A549 (cell line): ENCODE measurements at regions not wholly inside any gene's neighbourhood (a gene's known extent, or its start where the extent isn't known, plus 50 kb on each side); places are given as distances from the start of the nearest gene placed in this dataset.

ENCODE experiments used
- ATAC-seq, 2 experiments: fragments of 200-7000 bp in 1 of 2; fragments of >200 bp in 1 of 2; cut with Nextera tagmentation in 1 of 2; cut with Tn5 transposase in 1 of 2; 3 replicates each; pipeline versions ENCODE4 v1.8.0 to v1.9.1; 2018 to 2020; ENCODE audit warnings: mild to moderate bottlenecking in 1 of 2, moderate library complexity in 1 of 2
- CTCF ChIA-PET: fragments of 300-600 bp; sonication (Branson Sonifier 250); formaldehyde crosslinking; extraction: SDS; loops from one replicate; lab custom pipeline; 2021; ENCODE audit warnings: antibody characterized with exemption, inconsistent platforms; lab: Yijun Ruan, JAX
- POLR2A ChIA-PET: fragments of 350-600 bp; formaldehyde crosslinking; extraction: SDS; loops from one replicate; lab custom pipeline; 2021; ENCODE audit warnings: antibody characterized with exemption, inconsistent platforms; lab: Yijun Ruan, JAX
- DNase-seq, 2 experiments: peaks; one replicate each; pipeline versions ENCODE4 v3.0.0 to v3.0.0-alpha.2; 2011 to 2016; ENCODE audit warnings: low read depth in 1 of 2, low spot score in 1 of 2
- FAIRE-seq: peaks from 2 replicates; lab custom pipeline; 2011; peaks lifted over from hg19 to GRCh38; lab: Jason Lieb, UNC
- H3K27ac ChIP-seq, 2 experiments: fragments of >200 bp; sonication (Bioruptor Twin); formaldehyde crosslinking; 3 replicates each; pipeline ENCODE4 v1.5.1; 2016 to 2017
- H3K4me1 ChIP-seq: fragments of >200 bp; sonication (Bioruptor Twin); formaldehyde crosslinking; 3 replicates; pipeline ENCODE4 v1.6.1; 2016
- H3K4me2 ChIP-seq: fragments of >200 bp; sonication (Bioruptor Twin); formaldehyde crosslinking; 3 replicates; pipeline ENCODE4 v1.6.1; 2016
- H3K4me3 ChIP-seq: fragments of >200 bp; sonication (Bioruptor Twin); formaldehyde crosslinking; 3 replicates; pipeline ENCODE4 v1.5.1; 2016
- H3K9me3 ChIP-seq: fragments of >200 bp; sonication (Bioruptor Twin); formaldehyde crosslinking; 3 replicates; pipeline ENCODE4 v1.6.1; 2016
- EHF ChIP-seq: fragments of 250-450 bp; sonication (Bioruptor Pico); IDR thresholded peaks from 2 replicates; pipeline ENCODE4 v1.5.0; 2020; ENCODE audit warnings: mild to moderate bottlenecking
- EHMT2 ChIP-seq: fragments of 200-600 bp; sonication (generic); IDR thresholded peaks from 2 replicates; pipeline ENCODE4 v1.6.1; 2016; ENCODE audit warnings: antibody characterized with exemption, low read depth, mild to moderate bottlenecking, moderate library complexity
- EP300 ChIP-seq, 2 experiments: fragments of >200 bp; sonication (Bioruptor Twin); formaldehyde crosslinking; IDR thresholded peaks; 2 replicates in 1 of 2; 3 replicates in 1 of 2; pipeline ENCODE4 v1.6.1; 2016 to 2017
- ESRRA ChIP-seq: fragments of 150-350 bp; IDR thresholded peaks from 2 replicates; pipeline ENCODE4 v1.6.1; 2014; ENCODE audit warnings: mild to moderate bottlenecking, low read length, borderline replicate concordance
- FOXS1 ChIP-seq: fragments of 250-450 bp; sonication (Bioruptor Pico); IDR thresholded peaks from 2 replicates; pipeline ENCODE4 v1.5.0; 2020; ENCODE audit warnings: mild to moderate bottlenecking, moderate library complexity
- HDAC2 ChIP-seq: fragments of 200-600 bp; sonication (generic); IDR thresholded peaks from 2 replicates; pipeline ENCODE4 v1.6.1; 2016
- HEYL ChIP-seq: fragments of 250-450 bp; sonication (Bioruptor Pico); IDR thresholded peaks from 2 replicates; pipeline ENCODE4 v1.8.0; 2021; ENCODE audit warnings: mild to moderate bottlenecking, moderate library complexity
- HOXB13 ChIP-seq: fragments of 250-450 bp; sonication (Bioruptor Pico); IDR thresholded peaks from 2 replicates; pipeline ENCODE4 v1.5.0; 2020; ENCODE audit warnings: low read depth, mild to moderate bottlenecking, moderate library complexity
- MYC ChIP-seq: IDR thresholded peaks from 2 replicates; pipeline ENCODE4 v1.6.1; 2012; ENCODE audit warnings: mild to moderate bottlenecking, inconsistent platforms, low read length, improper control_type of control experiment, borderline replicate concordance
- NFE2L2 ChIP-seq: fragments of 150-350 bp; conservative IDR thresholded peaks from 2 replicates; pipeline ENCODE4 v1.6.1; 2014; ENCODE audit warnings: low read length
- NR3C1 ChIP-seq: fragments of >200 bp; sonication (Bioruptor Twin); formaldehyde crosslinking; IDR thresholded peaks from 3 replicates; pipeline ENCODE4 v1.6.1; 2017
- PHF8 ChIP-seq: fragments of 200-600 bp; sonication (generic); IDR thresholded peaks from 2 replicates; pipeline ENCODE4 v1.6.1; 2016; ENCODE audit warnings: low read depth, mild to moderate bottlenecking, antibody characterized with exemption, moderate library complexity, borderline replicate concordance
- POLR2A ChIP-seq: IDR thresholded peaks from 2 replicates; pipeline ENCODE4 v1.6.1; 2012; ENCODE audit warnings: mild to moderate bottlenecking, low read length
- ZNF302 ChIP-seq: fragments of 250-450 bp; sonication (Bioruptor Pico); IDR thresholded peaks from 2 replicates; pipeline ENCODE4 v1.9.0; 2021; ENCODE audit warnings: inconsistent platforms, mild to moderate bottlenecking, moderate library complexity
- WGBS: methylation state at CpG from one replicate; pipeline ENCODE4 v1.1.6; 2017; ENCODE audit errors: missing lambda C conversion rate; 5-methylcytosine and 5-hydroxymethylcytosine counted together
- TF ChIP-seq, protein P1 (sequence below): fragments of >200 bp; sonication (Bioruptor Twin); formaldehyde crosslinking; IDR thresholded peaks from 3 replicates; pipeline ENCODE4 v1.5.1; 2016
- TF ChIP-seq, protein P2 (sequence below): fragments of 200-600 bp; sonication (generic); IDR thresholded peaks from 2 replicates; pipeline ENCODE4 v1.6.1; 2016; ENCODE audit warnings: antibody characterized with exemption, mild to moderate bottlenecking, moderate library complexity
- TF ChIP-seq, protein P3 (sequence below): fragments of 150-350 bp; IDR thresholded peaks from 2 replicates; pipeline ENCODE4 v1.6.1; 2014; ENCODE audit warnings: low read depth, mild to moderate bottlenecking, low read length
- TF ChIP-seq, protein P4 (sequence below): IDR thresholded peaks from 2 replicates; pipeline ENCODE4 v1.6.1; 2012
- TF ChIP-seq, protein P5 (sequence below): fragments of 450-650 bp; IDR thresholded peaks from 2 replicates; pipeline ENCODE4 v1.6.1; 2014; ENCODE audit warnings: antibody characterized with exemption

DNA sequence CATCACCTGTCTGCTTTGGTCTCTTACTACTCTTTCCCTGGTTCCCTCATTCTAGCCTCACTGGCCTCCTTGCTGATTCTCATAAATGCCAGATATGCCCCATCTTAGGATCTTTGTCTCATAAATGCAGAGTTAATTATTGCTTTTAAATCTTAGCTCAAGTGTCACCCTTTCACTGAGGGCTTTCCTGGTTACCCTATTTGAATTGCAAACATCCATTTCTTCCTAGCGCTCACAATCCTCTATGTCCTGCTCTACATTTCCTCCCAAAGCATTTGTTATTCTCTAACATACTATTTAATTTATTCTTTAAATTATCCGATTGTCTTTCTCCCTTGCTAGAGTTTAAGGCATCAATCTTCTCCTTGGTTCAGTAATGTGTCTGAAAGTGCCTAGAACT, 296.5 kb upstream of the ADGRL4 start:
- Histone ChIP-seq H3K9me3 (no peaks in the 10 kb centered on the region), H3K4me2 (no peak overlapping the region), H3K4me1 (no peaks in the 10 kb centered on the region), H3K27ac (no peak overlapping the region), H3K4me3 (no peak overlapping the region)
- ChIA-PET CTCF (no interaction called here), POLR2A (no interaction called here)
- ATAC-seq = no peak
- no peak for TF ChIP-seq FOXS1 (CRISPR knock-in tag)
- no peak for DNase-seq
- FAIRE-seq = no peak
- 90% methylated on average over 2 of the region's 2 CpGs for WGBS

DNA sequence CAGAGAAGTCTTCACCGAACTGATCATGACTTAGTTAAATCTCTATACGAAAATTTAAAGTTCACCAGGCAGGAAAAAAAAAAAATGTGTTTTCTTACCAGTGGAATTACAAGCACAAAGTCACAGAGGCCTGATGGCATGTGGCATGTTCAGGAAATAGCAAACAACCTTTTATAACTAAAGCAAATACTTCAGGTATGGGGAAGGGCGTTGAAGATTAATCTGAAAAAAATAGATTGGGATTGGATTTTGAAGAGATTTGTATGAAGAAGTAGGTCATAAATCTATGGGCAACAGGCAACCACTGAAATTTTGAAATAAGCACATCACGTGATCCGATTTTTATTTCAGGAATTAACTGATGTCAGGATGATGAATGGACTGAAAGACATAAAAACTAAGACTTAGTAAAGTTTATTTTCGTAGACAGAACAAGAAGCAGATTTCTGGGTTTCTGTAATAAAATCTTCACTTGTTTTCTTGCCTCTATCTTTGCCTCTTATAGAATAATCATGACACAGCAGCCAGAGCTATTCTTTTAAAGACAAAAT, 295.9 kb upstream of the ADGRL4 start:
- ChIA-PET CTCF (no interaction called here), POLR2A (no interaction called here)
- Histone ChIP-seq H3K27ac (no peak overlapping the region), H3K4me3 (no peak overlapping the region), H3K9me3 (no peaks in the 10 kb centered on the region), H3K4me1 (no peaks in the 10 kb centered on the region), H3K4me2 (no peak overlapping the region)
- TF ChIP-seq ZNF302 (no peak), HEYL (no peak), HOXB13 (CRISPR knock-in tag) (no peak), EP300 (IDR thresholded peaks at IDR 0.05) (no peak), POLR2A (no peak), EHMT2 (no peak), ESRRA (no peak), MYC (no peak), NFE2L2 (no peak), NR3C1 (no peak), HDAC2 (no peak), PHF8 (no peak), EHF (CRISPR knock-in tag) (no peak)
- TF ChIP-seq, protein P1, sequence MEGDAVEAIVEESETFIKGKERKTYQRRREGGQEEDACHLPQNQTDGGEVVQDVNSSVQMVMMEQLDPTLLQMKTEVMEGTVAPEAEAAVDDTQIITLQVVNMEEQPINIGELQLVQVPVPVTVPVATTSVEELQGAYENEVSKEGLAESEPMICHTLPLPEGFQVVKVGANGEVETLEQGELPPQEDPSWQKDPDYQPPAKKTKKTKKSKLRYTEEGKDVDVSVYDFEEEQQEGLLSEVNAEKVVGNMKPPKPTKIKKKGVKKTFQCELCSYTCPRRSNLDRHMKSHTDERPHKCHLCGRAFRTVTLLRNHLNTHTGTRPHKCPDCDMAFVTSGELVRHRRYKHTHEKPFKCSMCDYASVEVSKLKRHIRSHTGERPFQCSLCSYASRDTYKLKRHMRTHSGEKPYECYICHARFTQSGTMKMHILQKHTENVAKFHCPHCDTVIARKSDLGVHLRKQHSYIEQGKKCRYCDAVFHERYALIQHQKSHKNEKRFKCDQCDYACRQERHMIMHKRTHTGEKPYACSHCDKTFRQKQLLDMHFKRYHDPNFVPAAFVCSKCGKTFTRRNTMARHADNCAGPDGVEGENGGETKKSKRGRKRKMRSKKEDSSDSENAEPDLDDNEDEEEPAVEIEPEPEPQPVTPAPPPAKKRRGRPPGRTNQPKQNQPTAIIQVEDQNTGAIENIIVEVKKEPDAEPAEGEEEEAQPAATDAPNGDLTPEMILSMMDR = no peak
- TF ChIP-seq, protein P2, sequence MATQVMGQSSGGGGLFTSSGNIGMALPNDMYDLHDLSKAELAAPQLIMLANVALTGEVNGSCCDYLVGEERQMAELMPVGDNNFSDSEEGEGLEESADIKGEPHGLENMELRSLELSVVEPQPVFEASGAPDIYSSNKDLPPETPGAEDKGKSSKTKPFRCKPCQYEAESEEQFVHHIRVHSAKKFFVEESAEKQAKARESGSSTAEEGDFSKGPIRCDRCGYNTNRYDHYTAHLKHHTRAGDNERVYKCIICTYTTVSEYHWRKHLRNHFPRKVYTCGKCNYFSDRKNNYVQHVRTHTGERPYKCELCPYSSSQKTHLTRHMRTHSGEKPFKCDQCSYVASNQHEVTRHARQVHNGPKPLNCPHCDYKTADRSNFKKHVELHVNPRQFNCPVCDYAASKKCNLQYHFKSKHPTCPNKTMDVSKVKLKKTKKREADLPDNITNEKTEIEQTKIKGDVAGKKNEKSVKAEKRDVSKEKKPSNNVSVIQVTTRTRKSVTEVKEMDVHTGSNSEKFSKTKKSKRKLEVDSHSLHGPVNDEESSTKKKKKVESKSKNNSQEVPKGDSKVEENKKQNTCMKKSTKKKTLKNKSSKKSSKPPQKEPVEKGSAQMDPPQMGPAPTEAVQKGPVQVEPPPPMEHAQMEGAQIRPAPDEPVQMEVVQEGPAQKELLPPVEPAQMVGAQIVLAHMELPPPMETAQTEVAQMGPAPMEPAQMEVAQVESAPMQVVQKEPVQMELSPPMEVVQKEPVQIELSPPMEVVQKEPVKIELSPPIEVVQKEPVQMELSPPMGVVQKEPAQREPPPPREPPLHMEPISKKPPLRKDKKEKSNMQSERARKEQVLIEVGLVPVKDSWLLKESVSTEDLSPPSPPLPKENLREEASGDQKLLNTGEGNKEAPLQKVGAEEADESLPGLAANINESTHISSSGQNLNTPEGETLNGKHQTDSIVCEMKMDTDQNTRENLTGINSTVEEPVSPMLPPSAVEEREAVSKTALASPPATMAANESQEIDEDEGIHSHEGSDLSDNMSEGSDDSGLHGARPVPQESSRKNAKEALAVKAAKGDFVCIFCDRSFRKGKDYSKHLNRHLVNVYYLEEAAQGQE = no peak
- TF ChIP-seq, protein P3, sequence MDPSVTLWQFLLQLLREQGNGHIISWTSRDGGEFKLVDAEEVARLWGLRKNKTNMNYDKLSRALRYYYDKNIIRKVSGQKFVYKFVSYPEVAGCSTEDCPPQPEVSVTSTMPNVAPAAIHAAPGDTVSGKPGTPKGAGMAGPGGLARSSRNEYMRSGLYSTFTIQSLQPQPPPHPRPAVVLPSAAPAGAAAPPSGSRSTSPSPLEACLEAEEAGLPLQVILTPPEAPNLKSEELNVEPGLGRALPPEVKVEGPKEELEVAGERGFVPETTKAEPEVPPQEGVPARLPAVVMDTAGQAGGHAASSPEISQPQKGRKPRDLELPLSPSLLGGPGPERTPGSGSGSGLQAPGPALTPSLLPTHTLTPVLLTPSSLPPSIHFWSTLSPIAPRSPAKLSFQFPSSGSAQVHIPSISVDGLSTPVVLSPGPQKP = no peak
- TF ChIP-seq, protein P4, sequence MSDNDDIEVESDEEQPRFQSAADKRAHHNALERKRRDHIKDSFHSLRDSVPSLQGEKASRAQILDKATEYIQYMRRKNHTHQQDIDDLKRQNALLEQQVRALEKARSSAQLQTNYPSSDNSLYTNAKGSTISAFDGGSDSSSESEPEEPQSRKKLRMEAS = no peak
- TF ChIP-seq, protein P5, sequence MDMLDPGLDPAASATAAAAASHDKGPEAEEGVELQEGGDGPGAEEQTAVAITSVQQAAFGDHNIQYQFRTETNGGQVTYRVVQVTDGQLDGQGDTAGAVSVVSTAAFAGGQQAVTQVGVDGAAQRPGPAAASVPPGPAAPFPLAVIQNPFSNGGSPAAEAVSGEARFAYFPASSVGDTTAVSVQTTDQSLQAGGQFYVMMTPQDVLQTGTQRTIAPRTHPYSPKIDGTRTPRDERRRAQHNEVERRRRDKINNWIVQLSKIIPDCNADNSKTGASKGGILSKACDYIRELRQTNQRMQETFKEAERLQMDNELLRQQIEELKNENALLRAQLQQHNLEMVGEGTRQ = no peak
- ATAC-seq = no peak
- 31% methylated on average over 6 of the region's 6 CpGs for WGBS
- DNase-seq = no peak
- FAIRE-seq = no peak
